ENCODE measurements at regions not wholly inside any gene's neighbourhood (a gene's known extent, or its start where the extent isn't known, plus 50 kb on each side); places are given as distances from the start of the nearest gene placed in this dataset. TPM values are rescaled to one million over a fixed set of nuclear protein-coding genes. Genes with fewer than 3 reads are reported as not detected.

DNA sequence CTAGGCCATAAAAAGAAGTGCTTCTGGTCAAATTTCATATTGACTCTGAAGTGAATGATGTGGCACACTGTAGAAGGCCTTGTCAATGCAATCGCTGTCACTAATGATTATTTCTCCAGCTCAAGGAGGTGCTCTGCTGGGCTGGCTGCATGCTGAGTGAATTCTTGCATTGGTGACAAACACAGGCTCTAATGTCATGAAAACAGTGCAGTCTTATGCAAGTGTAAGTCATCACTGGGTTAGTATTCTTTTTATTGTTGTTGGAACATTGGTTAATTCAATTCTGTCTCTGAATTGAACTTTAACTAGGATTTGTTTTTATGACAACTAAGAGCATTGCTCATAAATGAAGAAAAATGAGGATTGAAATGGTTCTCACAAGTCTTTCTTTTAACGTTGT, 57.3 kb upstream of the CD180 start:
- no peaks in the 10 kb centered on the region for H3K36me3 ChIP-seq (ENCODE audit: control insufficient read depth, insufficient read depth, low read length)
- no peaks in the 10 kb centered on the region for H3K4me1 ChIP-seq (ENCODE audit: control insufficient read depth, insufficient read depth, low read length)
- no peak overlapping the region for H3K4me3 ChIP-seq (ENCODE audit: low read depth, low read length)
- 79% methylated on average over 2 of the region's 2 CpGs for WGBS (ENCODE audit: insufficient coverage)
- H3K27ac ChIP-seq (ENCODE audit: low read depth, low read length), result no peak overlapping the region
- H3K9me3 ChIP-seq (ENCODE audit: control insufficient read depth, insufficient read depth, low read length), result no peaks in the 10 kb centered on the region
- H3K27me3 ChIP-seq (ENCODE audit: control insufficient read depth, insufficient read depth, low read length), result no peaks in the 10 kb centered on the region
- peak in 1 of 6 donors; percentile 20 for DNase-seq (ENCODE audit: low read depth in 4 of 6, low spot score in 6 of 6)

DNA sequence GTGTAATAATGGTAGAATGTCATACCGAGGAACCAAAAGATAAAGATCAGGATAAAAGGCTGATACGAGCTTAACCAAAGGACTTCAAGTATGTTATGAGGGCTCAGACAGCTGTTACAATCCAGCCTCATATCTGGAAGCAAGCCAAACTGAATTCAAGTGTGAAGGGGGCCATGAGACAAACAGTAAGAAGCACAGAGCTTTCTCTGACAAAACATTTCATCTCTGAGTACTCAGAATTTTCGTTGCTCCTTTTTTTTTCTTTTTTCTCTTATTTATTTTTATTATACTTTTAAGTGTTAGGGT, 52.9 kb upstream of the CD180 start:
- Histone ChIP-seq H3K27me3 (ENCODE audit: control insufficient read depth, insufficient read depth, low read length) (no peaks in the 10 kb centered on the region), H3K4me3 (ENCODE audit: low read depth, low read length) (no peak overlapping the region), H3K36me3 (ENCODE audit: control insufficient read depth, insufficient read depth, low read length) (no peaks in the 10 kb centered on the region), H3K4me1 (ENCODE audit: control insufficient read depth, insufficient read depth, low read length) (no peaks in the 10 kb centered on the region), H3K9me3 (ENCODE audit: control insufficient read depth, insufficient read depth, low read length) (no peaks in the 10 kb centered on the region), H3K27ac (ENCODE audit: low read depth, low read length) (no peak overlapping the region)
- DNase-seq (ENCODE audit: low read depth in 4 of 6, low spot score in 6 of 6), result peak in 1 of 6 donors; percentile 55
- WGBS (ENCODE audit: insufficient coverage), result 100% methylated on average over 1 of the region's 3 CpGs

DNA sequence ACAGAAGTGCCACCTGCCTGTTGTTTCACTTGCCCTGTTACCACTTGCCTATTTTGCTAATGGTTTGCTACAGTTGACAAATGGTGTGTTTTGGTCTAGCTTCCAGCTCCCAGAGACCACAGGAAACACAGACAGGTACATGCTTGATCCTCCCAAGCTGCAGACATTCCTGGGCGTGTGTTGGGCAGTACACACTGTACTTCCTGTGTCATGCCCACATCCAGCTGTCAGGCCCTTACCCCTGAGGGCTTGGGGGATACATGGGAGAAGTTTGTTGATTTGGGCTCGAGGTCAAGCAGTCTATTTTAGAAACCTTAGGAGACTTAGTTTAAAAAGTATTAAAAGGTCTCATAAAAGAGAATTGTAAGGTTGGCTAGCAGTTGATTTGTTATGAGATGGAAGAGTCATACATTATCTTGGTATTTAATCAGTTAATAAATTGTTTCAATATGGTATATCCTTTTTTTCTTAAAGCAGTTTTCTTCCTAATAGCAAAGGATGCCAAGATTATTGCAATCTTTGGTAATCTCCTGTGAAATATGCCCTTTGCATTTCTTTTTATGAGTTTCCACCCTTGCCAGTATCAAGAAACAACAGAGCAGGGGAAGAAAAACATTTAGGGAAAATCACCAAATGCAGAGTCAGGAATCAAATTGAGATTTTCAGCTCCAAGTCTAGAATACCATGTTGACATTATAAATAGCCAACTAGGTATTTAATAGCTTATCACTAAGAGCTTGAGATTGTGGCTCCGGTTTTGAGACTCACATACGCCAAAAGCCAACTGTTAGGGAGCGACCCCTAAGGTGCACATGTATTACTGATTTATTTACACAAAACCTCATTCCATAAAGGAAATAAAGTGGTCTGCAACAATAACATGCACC, 52.3 kb upstream of the CD180 start:
- WGBS (ENCODE audit: insufficient coverage), result 80% methylated on average over 1 of the region's 5 CpGs
- Histone ChIP-seq H3K36me3 (ENCODE audit: control insufficient read depth, insufficient read depth, low read length) (no peaks in the 10 kb centered on the region), H3K4me1 (ENCODE audit: control insufficient read depth, insufficient read depth, low read length) (no peaks in the 10 kb centered on the region), H3K27me3 (ENCODE audit: control insufficient read depth, insufficient read depth, low read length) (no peaks in the 10 kb centered on the region), H3K9me3 (ENCODE audit: control insufficient read depth, insufficient read depth, low read length) (no peaks in the 10 kb centered on the region), H3K4me3 (ENCODE audit: low read depth, low read length) (no peak overlapping the region), H3K27ac (ENCODE audit: low read depth, low read length) (no peak overlapping the region)
- DNase-seq (ENCODE audit: low read depth in 4 of 6, low spot score in 6 of 6), result no peak

DNA sequence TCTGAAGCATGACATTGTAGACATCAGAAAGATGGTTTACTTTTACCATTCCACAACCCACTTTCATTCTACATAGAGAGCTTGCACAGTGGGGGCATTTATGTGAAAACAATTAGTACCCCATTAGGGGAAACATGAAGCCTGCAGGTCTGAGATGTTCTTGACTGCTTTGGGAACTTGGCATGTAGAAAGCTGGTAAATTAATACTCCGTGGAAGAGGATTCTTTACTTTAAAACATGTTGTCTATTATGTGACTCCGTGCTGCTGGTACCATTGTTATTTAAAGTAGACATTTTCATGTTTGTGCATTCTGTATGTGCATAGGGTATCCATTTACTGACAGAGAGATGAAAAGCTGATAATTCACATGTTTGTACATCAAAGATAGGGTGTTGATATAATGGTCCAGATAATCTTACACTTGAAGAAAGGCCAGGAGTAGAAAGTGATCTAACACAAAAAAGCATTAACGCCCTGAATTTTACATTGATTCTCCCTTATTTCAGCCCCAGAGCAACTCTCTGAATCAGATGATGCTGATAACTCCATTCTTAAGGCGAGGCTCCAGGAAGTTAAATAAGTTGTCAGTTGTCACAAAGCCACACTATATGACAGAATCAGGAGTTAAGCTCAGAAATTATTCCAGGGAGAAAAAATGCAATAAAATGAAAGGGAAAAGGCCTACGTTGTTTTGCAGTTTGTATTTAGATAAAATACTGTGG, 50.1 kb upstream of the CD180 start:
- Histone ChIP-seq H3K27me3 (ENCODE audit: control insufficient read depth, insufficient read depth, low read length) (no peaks in the 10 kb centered on the region), H3K36me3 (ENCODE audit: control insufficient read depth, insufficient read depth, low read length) (no peaks in the 10 kb centered on the region), H3K9me3 (ENCODE audit: control insufficient read depth, insufficient read depth, low read length) (no peaks in the 10 kb centered on the region), H3K4me1 (ENCODE audit: control insufficient read depth, insufficient read depth, low read length) (no peaks in the 10 kb centered on the region), H3K4me3 (ENCODE audit: low read depth, low read length) (no peak overlapping the region), H3K27ac (ENCODE audit: low read depth, low read length) (peak overlapping the region; percentile 12)
- WGBS (ENCODE audit: insufficient coverage), result 33% methylated on average over 1 of the region's 5 CpGs
- DNase-seq (ENCODE audit: low read depth in 4 of 6, low spot score in 6 of 6), result peak in 1 of 6 donors; percentile 11

Small RNAs in the stretch of these regions (small RNA-seq; reads per million reads assigned to genes)
- gene AC024581.2 (ENCODE audit: low replicate concordance), result not detected
- gene RNU6-1232P (ENCODE audit: low replicate concordance), result not detected

Data from spinal cord (tissue), 10 donors.